Neural progenitor cell (in vitro differentiated cells): ENCODE measurements at regions not wholly inside any gene's neighbourhood (a gene's known extent, or its start where the extent isn't known, plus 50 kb on each side); places are given as distances from the start of the nearest gene placed in this dataset.

Experiments
- DNase-seq: peaks from one replicate; pipeline ENCODE4 v3.0.0-alpha.2; 2016; ENCODE audit warnings: low spot score
- H2AFZ ChIP-seq: fragments of 200-600 bp; sonication (generic); replicated peaks from 2 replicates; pipeline ENCODE4 v1.6.1; 2016; ENCODE audit warnings: antibody characterized with exemption
- H3F3A ChIP-seq: fragments of 200-600 bp; sonication (generic); 2 replicates; pipeline ENCODE4 v1.6.1; 2016; ENCODE audit warnings: antibody characterized with exemption, low read depth
- H3K27ac ChIP-seq: fragments of 200-600 bp; sonication (generic); 2 replicates; pipeline ENCODE4 v1.5.1; 2016; ENCODE audit warnings: mild to moderate bottlenecking
- H3K27me3 ChIP-seq: fragments of 200-600 bp; sonication (generic); 2 replicates; pipeline ENCODE4 v1.6.1; 2016; ENCODE audit warnings: mild to moderate bottlenecking, moderate library complexity
- H3K36me3 ChIP-seq: fragments of 200-600 bp; sonication (generic); 2 replicates; pipeline ENCODE4 v1.5.1; 2016
- H3K4me1 ChIP-seq: fragments of 200-600 bp; sonication (generic); 2 replicates; pipeline ENCODE4 v1.6.1; 2016; ENCODE audit warnings: mixed run types
- H3K4me2 ChIP-seq: fragments of 200-600 bp; sonication (generic); 2 replicates; pipeline ENCODE4 v1.6.1; 2016
- H3K4me3 ChIP-seq: fragments of 200-600 bp; sonication (generic); 2 replicates; pipeline ENCODE4 v1.5.1; 2016
- H3K79me2 ChIP-seq: fragments of 200-600 bp; sonication (generic); 2 replicates; pipeline ENCODE4 v1.6.1; 2016; ENCODE audit warnings: low read depth
- H3K9ac ChIP-seq: fragments of 200-600 bp; sonication (generic); 2 replicates; pipeline ENCODE4 v1.6.1; 2016
- H3K9me3 ChIP-seq: fragments of 200-600 bp; sonication (generic); 2 replicates; pipeline ENCODE4 v1.5.1; 2016; ENCODE audit warnings: low read depth
- H4K20me1 ChIP-seq: fragments of 200-600 bp; sonication (generic); 2 replicates; pipeline ENCODE4 v1.6.1; 2016; ENCODE audit warnings: low read depth
- H3K27ac Mint-ChIP-seq: 3 replicates; pipeline ENCODE4 v1.8.0; 2021; ENCODE audit warnings: mixed read lengths
- H3K27me3 Mint-ChIP-seq: 2 replicates; pipeline ENCODE4 v1.8.0; 2022; ENCODE audit warnings: low read depth, mild to moderate bottlenecking, inconsistent platforms, moderate library complexity, mixed read lengths; ENCODE audit not compliant: insufficient read depth
- H3K36me3 Mint-ChIP-seq: 3 replicates; pipeline ENCODE4 v1.8.0; 2021; ENCODE audit warnings: mixed read lengths
- H3K4me1 Mint-ChIP-seq: 3 replicates; pipeline ENCODE4 v1.8.0; 2021; ENCODE audit warnings: mixed read lengths
- H3K4me3 Mint-ChIP-seq: 3 replicates; pipeline ENCODE4 v1.8.0; 2021; ENCODE audit warnings: mild to moderate bottlenecking, moderate library complexity, mixed read lengths
- H3K9me3 Mint-ChIP-seq: 3 replicates; pipeline ENCODE4 v1.8.0; 2020; ENCODE audit warnings: mixed read lengths
- CTCF ChIP-seq: fragments of 200-600 bp; sonication (generic); IDR thresholded peaks from 2 replicates; pipeline ENCODE4 v1.5.1; 2017; ENCODE audit warnings: antibody characterized with exemption, mild to moderate bottlenecking
- EZH2 ChIP-seq: fragments of 200-600 bp; sonication (generic); IDR thresholded peaks from 2 replicates; pipeline ENCODE4 v1.6.1; 2017; ENCODE audit warnings: antibody characterized with exemption, mild to moderate bottlenecking, moderate library complexity
- EZH2phosphoT487 ChIP-seq: fragments of 200-600 bp; sonication (generic); IDR thresholded peaks from 2 replicates; pipeline ENCODE4 v1.6.1; 2017; ENCODE audit warnings: antibody characterized with exemption

GRCh38 chr5:124193371-124193789 lies 553.1 kb downstream of the ZNF608 start:
- DNase-seq: no peak
- Mint-ChIP-seq H3K4me1 (peaks cover 60% of the 10 kb centered on the region), H3K9me3 (peaks cover 5% of the 10 kb centered on the region), H3K27ac (no peak overlapping the region), H3K36me3 (peaks cover 1% of the 10 kb centered on the region), H3K4me3 (no peak overlapping the region), H3K27me3 (peaks cover 5% of the 10 kb centered on the region)
- Histone ChIP-seq H3K27ac (no peak overlapping the region), H3K9me3 (no peaks in the 10 kb centered on the region), H3K36me3 (no peaks in the 10 kb centered on the region), H3K27me3 (no peaks in the 10 kb centered on the region), H3K79me2 (no peaks in the 10 kb centered on the region), H3K9ac (no peak overlapping the region), H3K4me2 (no peak overlapping the region), H4K20me1 (no peaks in the 10 kb centered on the region), H3K4me3 (no peak overlapping the region), H2AFZ (no peak overlapping the region), H3F3A (no peaks in the 10 kb centered on the region), H3K4me1 (no peaks in the 10 kb centered on the region)
- no peak for TF ChIP-seq EZH2phosphoT487
- no peak for TF ChIP-seq CTCF
- TF ChIP-seq EZH2: no peak

GRCh38 chr5:124192716-124193115 lies 553.7 kb downstream of the ZNF608 start:
- no peak overlapping the region for H3K27ac ChIP-seq
- Mint-ChIP-seq H3K4me1 (peaks cover 53% of the 10 kb centered on the region), H3K9me3 (peaks cover 5% of the 10 kb centered on the region), H3K27me3 (peaks cover 5% of the 10 kb centered on the region), H3K4me3 (no peak overlapping the region), H3K36me3 (peaks cover 1% of the 10 kb centered on the region), H3K27ac (no peak overlapping the region)
- H3K9ac ChIP-seq: no peak overlapping the region
- H3F3A ChIP-seq: no peaks in the 10 kb centered on the region
- H3K27me3 ChIP-seq: no peaks in the 10 kb centered on the region
- H3K4me1 ChIP-seq: no peaks in the 10 kb centered on the region
- no peak overlapping the region for H3K4me3 ChIP-seq
- no peak for DNase-seq
- no peak for TF ChIP-seq EZH2
- no peak for TF ChIP-seq CTCF
- no peak for TF ChIP-seq EZH2phosphoT487
- H3K79me2 ChIP-seq: no peaks in the 10 kb centered on the region
- H3K36me3 ChIP-seq: no peaks in the 10 kb centered on the region
- no peaks in the 10 kb centered on the region for H4K20me1 ChIP-seq
- no peaks in the 10 kb centered on the region for H3K9me3 ChIP-seq
- H2AFZ ChIP-seq: no peak overlapping the region
- no peak overlapping the region for H3K4me2 ChIP-seq

GRCh38 chr5:124185716-124186115 lies 560.7 kb downstream of the ZNF608 start:
- TF ChIP-seq EZH2phosphoT487: no peak
- no peak for TF ChIP-seq EZH2
- TF ChIP-seq CTCF: no peak
- Histone ChIP-seq H3K27me3 (no peaks in the 10 kb centered on the region), H2AFZ (no peak overlapping the region), H3F3A (peaks cover 9% of the 10 kb centered on the region), H4K20me1 (no peaks in the 10 kb centered on the region), H3K4me3 (no peak overlapping the region), H3K9ac (no peak overlapping the region), H3K36me3 (no peaks in the 10 kb centered on the region), H3K27ac (no peak overlapping the region), H3K4me1 (peaks cover 8% of the 10 kb centered on the region), H3K79me2 (no peaks in the 10 kb centered on the region), H3K9me3 (no peaks in the 10 kb centered on the region), H3K4me2 (no peak overlapping the region)
- Mint-ChIP-seq H3K36me3 (no peaks in the 10 kb centered on the region), H3K4me3 (no peak overlapping the region), H3K27ac (no peak overlapping the region), H3K27me3 (peaks cover 3% of the 10 kb centered on the region), H3K9me3 (peaks cover 17% of the 10 kb centered on the region), H3K4me1 (peaks cover 3% of the 10 kb centered on the region)
- no peak for DNase-seq

DNA sequence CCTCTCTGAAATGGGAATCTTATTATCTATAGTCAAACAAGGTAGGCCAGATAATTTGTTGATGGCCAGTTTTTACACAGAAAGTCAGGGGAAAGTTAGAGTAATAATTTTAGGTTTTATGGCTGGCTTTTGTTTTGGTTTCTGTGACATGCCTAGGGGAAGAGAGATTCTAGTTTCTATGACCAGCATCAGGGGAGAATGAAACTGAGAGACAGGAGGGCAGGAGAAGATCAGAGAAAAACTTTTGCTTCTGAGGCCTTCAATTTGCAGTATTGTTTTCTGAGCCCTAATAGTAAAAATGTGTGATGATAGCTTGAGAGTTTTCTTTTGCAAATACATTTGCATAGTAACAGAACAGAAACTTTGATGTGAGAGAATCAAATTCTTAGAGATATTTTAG lies 564.3 kb downstream of the ZNF608 start:
- Histone ChIP-seq H3K79me2 (no peaks in the 10 kb centered on the region), H4K20me1 (no peaks in the 10 kb centered on the region), H3K9me3 (no peaks in the 10 kb centered on the region), H3K4me2 (no peak overlapping the region), H3K36me3 (no peaks in the 10 kb centered on the region), H3K4me1 (peaks cover 20% of the 10 kb centered on the region), H3F3A (peaks cover 15% of the 10 kb centered on the region), H3K4me3 (no peak overlapping the region), H2AFZ (no peak overlapping the region), H3K27me3 (no peaks in the 10 kb centered on the region), H3K27ac (no peak overlapping the region), H3K9ac (no peak overlapping the region)
- no peak overlapping the region for H3K4me3 Mint-ChIP-seq
- H3K27ac Mint-ChIP-seq: no peak overlapping the region
- H3K9me3 Mint-ChIP-seq: peaks cover 17% of the 10 kb centered on the region
- peaks cover 6% of the 10 kb centered on the region for H3K4me1 Mint-ChIP-seq
- no peaks in the 10 kb centered on the region for H3K27me3 Mint-ChIP-seq
- H3K36me3 Mint-ChIP-seq: no peaks in the 10 kb centered on the region
- TF ChIP-seq EZH2 (no peak), EZH2phosphoT487 (no peak), CTCF (no peak)
- DNase-seq: no peak
